OCI-LY7 (cell line): ENCODE measurements at regions not wholly inside any gene's neighbourhood (a gene's known extent, or its start where the extent isn't known, plus 50 kb on each side); places are given as distances from the start of the nearest gene placed in this dataset.

Experiments used
- CTCF ChIP-seq: fragments of 200-600 bp; sonication (generic); conservative IDR thresholded peaks from 2 replicates; pipeline ENCODE4 v1.5.1; 2014; ENCODE audit warnings: mild to moderate bottlenecking, antibody characterized with exemption, low read length, moderate library complexity, mixed read lengths
- EZH2phosphoT487 ChIP-seq: fragments of 200-600 bp; sonication (generic); IDR thresholded peaks from 2 replicates; pipeline ENCODE4 v1.6.1; 2018; ENCODE audit warnings: low read depth, borderline replicate concordance, mild to moderate bottlenecking, mixed run types, antibody characterized with exemption, low read length, moderate library complexity, mixed read lengths

DNA sequence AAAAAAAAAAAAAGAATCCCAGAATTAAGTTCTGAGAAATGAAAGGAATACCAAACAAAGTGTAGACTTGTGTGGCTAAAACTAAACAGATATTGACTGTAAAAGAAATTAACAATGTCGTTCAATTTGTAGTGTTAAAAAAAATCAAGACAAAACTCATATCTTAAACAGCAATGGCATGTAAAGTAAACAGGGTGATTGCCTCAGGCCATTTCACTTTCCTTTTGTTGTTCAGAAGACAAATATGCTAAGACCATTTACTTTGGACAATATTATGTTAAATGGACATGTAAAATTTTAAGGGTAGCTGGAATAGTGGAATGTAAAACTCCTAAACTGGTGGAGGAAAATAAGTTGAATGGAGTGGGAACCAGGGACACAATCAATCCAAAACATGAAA is 139.1 kb downstream of the RTP4 start:
- TF ChIP-seq CTCF (no peak), EZH2phosphoT487 (no peak)
